Activated CD8-positive, alpha-beta T cell treated with anti-CD3 and anti-CD28 coated beads for 36 hours (primary cell): ENCODE measurements at regions not wholly inside any gene's neighbourhood (a gene's known extent, or its start where the extent isn't known, plus 50 kb on each side); places are given as distances from the start of the nearest gene placed in this dataset.

ENCODE experiments used
- ATAC-seq: fragments of 200-7000 bp; cut with Tn5 transposase; one replicate; pipeline ENCODE4 v1.10.0; 2021; ENCODE audit warnings: mild to moderate bottlenecking, moderate library complexity
- CTCF ChIA-PET: fragments of 350-600 bp; sonication (Branson Sonifier 250); formaldehyde crosslinking; loops from one replicate; lab custom pipeline; 2021; ENCODE audit warnings: antibody characterized with exemption; lab: Charles Lee
- POLR2A ChIA-PET: fragments of 350-600 bp; sonication (Branson Sonifier 250); formaldehyde crosslinking; loops from one replicate; lab custom pipeline; 2021; ENCODE audit warnings: antibody characterized with exemption; lab: Charles Lee
- DNase-seq: peaks from one replicate; pipeline ENCODE4 v3.0.0-alpha.2; 2020
- H3K27ac Mint-ChIP-seq: one replicate; pipeline ENCODE4 v1.8.0; 2021; ENCODE audit warnings: mild to moderate bottlenecking, mixed read lengths
- H3K27me3 Mint-ChIP-seq: one replicate; pipeline ENCODE4 v1.8.0; 2021; ENCODE audit warnings: mixed read lengths
- H3K36me3 Mint-ChIP-seq: one replicate; pipeline ENCODE4 v1.8.0; 2021; ENCODE audit warnings: low read depth, mixed read lengths
- H3K4me1 Mint-ChIP-seq: one replicate; pipeline ENCODE4 v1.8.0; 2021; ENCODE audit warnings: low read depth, mixed read lengths
- H3K4me3 Mint-ChIP-seq: one replicate; pipeline ENCODE4 v1.8.0; 2021; ENCODE audit warnings: mild to moderate bottlenecking, moderate library complexity, mixed read lengths
- H3K9me3 Mint-ChIP-seq: one replicate; pipeline ENCODE4 v1.8.0; 2021; ENCODE audit warnings: mixed read lengths
- intact Hi-C: fragments of 100-400 bp; cut with micrococcal nuclease; formaldehyde crosslinking; loops from one replicate; pipeline ENCODE4 v1.10.0; 2022
- TF ChIP-seq, protein P1 (sequence below): fragments of 200-600 bp; IDR thresholded peaks from one replicate; pipeline ENCODE4 v1.8.0; 2022; ENCODE audit warnings: antibody characterized with exemption, mild to moderate bottlenecking

DNA sequence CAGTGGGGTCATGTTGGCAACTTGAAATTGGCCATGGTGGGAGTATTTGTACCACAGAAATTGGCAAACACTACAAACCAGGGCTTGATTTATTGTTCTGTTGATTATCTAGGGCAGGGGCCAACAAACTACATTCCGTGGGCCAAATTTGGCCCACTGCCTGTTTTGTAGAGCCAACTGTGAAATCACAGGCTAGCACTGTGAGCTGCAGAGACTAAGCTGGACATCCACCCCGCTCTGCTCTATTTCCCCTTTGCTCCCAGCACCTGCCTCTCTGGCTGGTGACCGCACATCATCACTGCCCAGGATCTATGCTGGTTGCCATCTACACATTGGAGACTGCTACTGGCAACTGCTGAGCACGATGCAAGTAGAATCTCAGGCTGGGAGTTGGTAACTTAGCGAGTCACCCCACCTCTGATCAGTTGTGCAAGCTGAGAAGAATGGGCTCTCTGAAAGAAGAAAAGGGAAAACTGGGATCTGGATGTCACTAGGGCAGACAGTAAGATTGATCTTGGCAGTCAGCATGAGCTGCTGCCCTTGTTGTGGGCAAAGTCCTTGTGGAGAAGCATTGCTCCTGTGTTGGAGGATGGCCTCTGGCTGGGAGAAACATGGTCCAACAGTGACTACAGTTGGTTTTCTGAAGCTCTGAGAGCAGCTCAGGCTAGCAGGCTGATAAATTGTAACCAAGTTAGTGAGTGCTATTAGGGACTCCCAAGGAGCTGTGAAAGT is 144.7 kb upstream of the RAD23B start:
- ATAC-seq = no peak
- CTCF ChIA-PET = interaction anchor here (0.7 to 2.2 kb wide), 12 partner anchors 9 to 206 kb away, joined by 3 to 15 read pairs (median 5); no protein-coding TSS in a partner anchor
- Mint-ChIP-seq H3K36me3 (no peaks in the 10 kb centered on the region), H3K4me1 (no peaks in the 10 kb centered on the region), H3K27ac (no peak overlapping the region), H3K9me3 (no peaks in the 10 kb centered on the region), H3K27me3 (peaks cover 10% of the 10 kb centered on the region), H3K4me3 (no peak overlapping the region)
- POLR2A ChIA-PET = no interaction called here
- TF ChIP-seq, protein P1, sequence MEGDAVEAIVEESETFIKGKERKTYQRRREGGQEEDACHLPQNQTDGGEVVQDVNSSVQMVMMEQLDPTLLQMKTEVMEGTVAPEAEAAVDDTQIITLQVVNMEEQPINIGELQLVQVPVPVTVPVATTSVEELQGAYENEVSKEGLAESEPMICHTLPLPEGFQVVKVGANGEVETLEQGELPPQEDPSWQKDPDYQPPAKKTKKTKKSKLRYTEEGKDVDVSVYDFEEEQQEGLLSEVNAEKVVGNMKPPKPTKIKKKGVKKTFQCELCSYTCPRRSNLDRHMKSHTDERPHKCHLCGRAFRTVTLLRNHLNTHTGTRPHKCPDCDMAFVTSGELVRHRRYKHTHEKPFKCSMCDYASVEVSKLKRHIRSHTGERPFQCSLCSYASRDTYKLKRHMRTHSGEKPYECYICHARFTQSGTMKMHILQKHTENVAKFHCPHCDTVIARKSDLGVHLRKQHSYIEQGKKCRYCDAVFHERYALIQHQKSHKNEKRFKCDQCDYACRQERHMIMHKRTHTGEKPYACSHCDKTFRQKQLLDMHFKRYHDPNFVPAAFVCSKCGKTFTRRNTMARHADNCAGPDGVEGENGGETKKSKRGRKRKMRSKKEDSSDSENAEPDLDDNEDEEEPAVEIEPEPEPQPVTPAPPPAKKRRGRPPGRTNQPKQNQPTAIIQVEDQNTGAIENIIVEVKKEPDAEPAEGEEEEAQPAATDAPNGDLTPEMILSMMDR = no peak
- DNase-seq = no peak
- intact Hi-C loops = loop anchor here (5.0 kb wide), 1 partner anchor 34 kb away; no protein-coding TSS in a partner anchor

DNA sequence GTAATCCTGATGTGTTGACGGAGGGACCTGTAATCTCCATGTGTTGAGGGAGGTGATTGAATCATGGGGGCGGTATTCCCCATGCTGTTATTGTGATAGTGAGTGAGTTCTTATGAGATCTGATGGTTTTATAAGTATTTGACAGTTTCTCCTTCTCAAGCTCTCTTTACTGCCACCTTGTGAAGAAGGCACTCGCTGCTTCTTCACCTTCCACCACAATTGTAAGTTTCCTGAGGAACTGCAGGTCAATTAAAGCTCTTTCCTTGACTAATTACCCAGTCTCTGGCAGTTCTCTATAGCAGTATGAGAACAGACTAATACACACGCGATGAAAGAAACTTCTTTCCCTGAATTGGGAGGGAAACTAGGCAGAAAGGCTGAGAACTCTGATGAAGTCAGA is 141.1 kb upstream of the RAD23B start:
- CTCF ChIA-PET = interaction anchor here (0.8 kb wide), 1 partner anchor 25 kb away, joined by 4 read pairs; no protein-coding TSS in a partner anchor
- no peaks in the 10 kb centered on the region for H3K36me3 Mint-ChIP-seq
- POLR2A ChIA-PET = no interaction called here
- H3K27me3 Mint-ChIP-seq = peaks cover 15% of the 10 kb centered on the region
- H3K4me1 Mint-ChIP-seq = no peaks in the 10 kb centered on the region
- ATAC-seq (no peak), DNase-seq (no peak)
- H3K9me3 Mint-ChIP-seq = no peaks in the 10 kb centered on the region
- TF ChIP-seq, protein P1 = no peak
- H3K4me3 Mint-ChIP-seq = no peak overlapping the region
- no peak overlapping the region for H3K27ac Mint-ChIP-seq
- intact Hi-C loops = no loop called here

DNA sequence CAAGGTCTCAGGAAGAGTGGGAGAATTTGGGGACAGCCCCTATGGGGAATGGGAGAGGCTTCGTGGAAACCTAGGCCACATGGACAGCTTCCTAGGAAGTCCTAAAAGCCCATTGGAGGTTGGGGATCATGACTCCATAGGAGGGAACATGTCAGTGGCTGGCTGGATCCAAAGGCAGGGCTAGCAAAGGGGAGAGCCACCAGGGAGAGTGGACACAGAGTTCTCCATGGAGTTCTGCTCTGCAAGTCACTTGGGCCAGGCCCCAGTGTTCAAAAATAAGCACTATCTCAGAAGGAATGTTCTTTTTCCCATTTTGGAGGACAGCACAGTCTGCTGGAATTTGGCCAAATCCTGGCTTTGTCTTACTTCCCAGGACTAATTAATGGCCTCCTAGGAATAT is 140.6 kb upstream of the RAD23B start:
- H3K27ac Mint-ChIP-seq = no peak overlapping the region
- intact Hi-C loops = no loop called here
- no peaks in the 10 kb centered on the region for H3K4me1 Mint-ChIP-seq
- CTCF ChIA-PET = no interaction called here
- peaks cover 15% of the 10 kb centered on the region for H3K27me3 Mint-ChIP-seq
- POLR2A ChIA-PET = no interaction called here
- TF ChIP-seq, protein P1 = no peak
- no peak for ATAC-seq
- DNase-seq = no peak
- no peaks in the 10 kb centered on the region for H3K36me3 Mint-ChIP-seq
- H3K9me3 Mint-ChIP-seq = no peaks in the 10 kb centered on the region
- no peak overlapping the region for H3K4me3 Mint-ChIP-seq

DNA sequence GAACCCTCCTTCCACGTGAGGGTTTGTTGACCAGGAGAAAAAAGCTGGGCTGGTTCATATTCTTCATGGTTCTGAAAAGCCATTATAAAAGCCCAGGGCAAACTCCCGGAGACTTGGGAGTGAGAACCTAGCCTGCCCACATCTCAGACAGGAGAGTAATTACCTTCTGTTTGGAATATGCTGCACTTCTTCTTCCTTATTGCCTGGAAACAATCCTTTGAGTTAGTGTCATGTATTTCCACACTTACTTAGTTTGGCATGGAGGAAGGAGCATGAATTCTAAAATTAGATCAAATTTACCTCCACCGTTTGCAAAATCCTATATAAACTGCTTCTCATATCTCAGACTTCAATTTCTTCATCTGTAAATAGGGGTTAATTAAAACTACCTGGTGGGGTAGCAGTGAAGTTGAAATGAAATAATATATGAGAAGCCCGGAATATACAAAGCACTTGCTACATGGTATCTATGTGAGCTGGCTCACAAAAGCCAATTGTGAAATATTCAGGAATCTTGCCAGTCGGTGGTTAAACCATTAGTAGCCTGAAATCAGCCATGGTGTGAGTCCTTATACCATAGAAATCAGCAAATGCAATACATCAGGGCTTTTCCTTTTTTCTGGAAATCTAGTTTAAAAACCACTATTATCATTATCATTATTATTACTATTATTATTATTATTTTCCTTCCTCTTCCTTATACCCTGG is 140.0 kb upstream of the RAD23B start:
- Mint-ChIP-seq H3K4me3 (no peak overlapping the region), H3K27me3 (peaks cover 15% of the 10 kb centered on the region), H3K4me1 (no peaks in the 10 kb centered on the region), H3K36me3 (no peaks in the 10 kb centered on the region), H3K9me3 (no peaks in the 10 kb centered on the region), H3K27ac (no peak overlapping the region)
- DNase-seq (no peak), ATAC-seq (no peak)
- TF ChIP-seq, protein P1 = no peak
- POLR2A ChIA-PET = no interaction called here
- CTCF ChIA-PET = no interaction called here
- intact Hi-C loops = no loop called here

DNA sequence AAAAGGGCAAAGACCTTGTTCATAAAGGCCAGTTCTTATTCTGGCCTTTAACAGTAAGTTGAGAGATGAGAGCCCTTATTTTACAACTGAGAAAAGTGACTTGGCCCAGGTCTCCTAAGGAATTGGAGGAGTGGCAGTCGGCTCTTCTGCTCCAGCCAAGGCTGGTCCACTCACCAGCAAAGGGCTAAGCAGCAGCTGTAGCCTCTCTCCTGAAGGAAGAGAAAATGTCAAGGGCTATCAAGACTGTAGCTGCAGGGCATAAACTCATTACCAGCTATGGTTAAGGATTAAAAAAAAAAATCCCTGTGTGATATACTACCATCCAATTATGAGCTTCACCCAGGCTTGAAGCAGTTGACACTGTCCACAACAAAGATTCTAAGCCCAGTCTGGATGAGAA is 138.6 kb upstream of the RAD23B start:
- ChIA-PET POLR2A (no interaction called here), CTCF (no interaction called here)
- intact Hi-C loops = no loop called here
- Mint-ChIP-seq H3K4me3 (no peak overlapping the region), H3K36me3 (no peaks in the 10 kb centered on the region), H3K4me1 (no peaks in the 10 kb centered on the region), H3K27me3 (peaks cover 7% of the 10 kb centered on the region), H3K9me3 (no peaks in the 10 kb centered on the region), H3K27ac (no peak overlapping the region)
- ATAC-seq (no peak), DNase-seq (no peak)
- TF ChIP-seq, protein P1 = no peak
